ENCODE measurements at regions not wholly inside any gene's neighbourhood (a gene's known extent, or its start where the extent isn't known, plus 50 kb on each side); places are given as distances from the start of the nearest gene placed in this dataset.

DNA sequence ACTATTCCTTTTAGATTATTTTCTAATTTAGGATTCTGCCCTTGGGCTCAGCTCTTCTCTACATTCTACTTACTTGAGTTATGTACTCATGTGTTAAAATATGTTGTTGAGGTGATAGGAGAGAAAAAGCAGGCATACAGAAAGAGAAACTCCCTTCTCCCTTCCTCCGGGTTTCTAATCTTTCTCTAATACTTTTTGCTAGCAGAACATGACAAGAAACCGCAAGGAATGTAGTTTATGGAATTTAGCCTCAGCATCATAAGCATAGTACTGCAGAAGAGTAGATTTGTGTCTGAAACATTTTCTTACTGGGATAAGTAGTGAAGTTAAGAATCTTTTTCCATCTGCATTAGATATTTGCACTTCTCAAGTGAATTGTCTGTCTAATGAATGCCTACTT lies 139.5 kb upstream of the CYLC2 start:
- TF ChIP-seq, protein P1, sequence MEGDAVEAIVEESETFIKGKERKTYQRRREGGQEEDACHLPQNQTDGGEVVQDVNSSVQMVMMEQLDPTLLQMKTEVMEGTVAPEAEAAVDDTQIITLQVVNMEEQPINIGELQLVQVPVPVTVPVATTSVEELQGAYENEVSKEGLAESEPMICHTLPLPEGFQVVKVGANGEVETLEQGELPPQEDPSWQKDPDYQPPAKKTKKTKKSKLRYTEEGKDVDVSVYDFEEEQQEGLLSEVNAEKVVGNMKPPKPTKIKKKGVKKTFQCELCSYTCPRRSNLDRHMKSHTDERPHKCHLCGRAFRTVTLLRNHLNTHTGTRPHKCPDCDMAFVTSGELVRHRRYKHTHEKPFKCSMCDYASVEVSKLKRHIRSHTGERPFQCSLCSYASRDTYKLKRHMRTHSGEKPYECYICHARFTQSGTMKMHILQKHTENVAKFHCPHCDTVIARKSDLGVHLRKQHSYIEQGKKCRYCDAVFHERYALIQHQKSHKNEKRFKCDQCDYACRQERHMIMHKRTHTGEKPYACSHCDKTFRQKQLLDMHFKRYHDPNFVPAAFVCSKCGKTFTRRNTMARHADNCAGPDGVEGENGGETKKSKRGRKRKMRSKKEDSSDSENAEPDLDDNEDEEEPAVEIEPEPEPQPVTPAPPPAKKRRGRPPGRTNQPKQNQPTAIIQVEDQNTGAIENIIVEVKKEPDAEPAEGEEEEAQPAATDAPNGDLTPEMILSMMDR (IDR thresholded peaks at IDR 0.05; ENCODE audit: low read depth, low read length, poor library complexity, severe bottlenecking) = no peak
- no peak for TF ChIP-seq EZH2phosphoT487 (IDR thresholded peaks at IDR 0.05; ENCODE audit: borderline replicate concordance, low read length)

All from DOHH2 (cell line).